Activated CD4-positive, alpha-beta T cell treated with anti-CD3 and anti-CD28 coated beads, Interleukin-2, Interleukin-6, amounts not matched to agents 100 ng/mL and 50 ng/mL, durations not matched to agents 16 hours and 8 hours (primary cell): ENCODE measurements at regions not wholly inside any gene's neighbourhood (a gene's known extent, or its start where the extent isn't known, plus 50 kb on each side); places are given as distances from the start of the nearest gene placed in this dataset.
"Not testable (repeated sequence)": the region's sequence is repeated elsewhere in the genome, so short reads cannot be mapped to it uniquely, and the experiment has no call there.

Experiments used
- DNase-seq: peaks from one replicate; pipeline ENCODE4 v3.0.0-alpha.2; 2020

- no peak for DNase-seq
Observed at GRCh38 chr4:122100508-122100907, 51.6 kb upstream of the BLTP1 start.

GRCh38 chr4:122099896-122100295 lies 52.2 kb upstream of the BLTP1 start:
- no peak for DNase-seq

- no peak for DNase-seq
Observed at GRCh38 chr4:122091836-122092405, 60.2 kb upstream of the BLTP1 start.

GRCh38 chr4:122091397-122091796 lies 60.7 kb upstream of the BLTP1 start:
- DNase-seq: no peak

GRCh38 chr4:122090989-122091388 lies 61.1 kb upstream of the BLTP1 start:
- no peak for DNase-seq

- no peak for DNase-seq
Observed at GRCh38 chr4:122086338-122087065, 65.6 kb upstream of the BLTP1 start.

GRCh38 chr4:122083989-122084388 lies 68.1 kb upstream of the BLTP1 start:
- DNase-seq: no peak

- DNase-seq: no peak
Observed at GRCh38 chr4:122083351-122083750, 68.8 kb upstream of the BLTP1 start.

- no peak for DNase-seq
Observed at GRCh38 chr4:122082661-122083060, 69.5 kb upstream of the BLTP1 start.

- DNase-seq: not testable (repeated sequence)
Observed at GRCh38 chr4:122077653-122078052, 74.5 kb upstream of the BLTP1 start.

- not testable (repeated sequence) for DNase-seq
Observed at GRCh38 chr4:122076835-122077234, 75.3 kb upstream of the BLTP1 start.

- no peak for DNase-seq
Observed at GRCh38 chr4:122073615-122074014, 78.5 kb upstream of the BLTP1 start.

GRCh38 chr4:122065915-122066314 lies 86.2 kb upstream of the BLTP1 start:
- DNase-seq: no peak

GRCh38 chr4:122065149-122065548 lies 87.0 kb upstream of the BLTP1 start:
- DNase-seq: no peak

GRCh38 chr4:122053186-122053585 lies 98.9 kb upstream of the BLTP1 start:
- DNase-seq: no peak

- DNase-seq: no peak
Observed at GRCh38 chr4:122052677-122053076, 99.5 kb upstream of the BLTP1 start.

GRCh38 chr4:122050841-122051240 lies 99.0 kb upstream of the TRPC3 start:
- DNase-seq: no peak

- no peak for DNase-seq
Observed at GRCh38 chr4:122047456-122048425, 95.9 kb upstream of the TRPC3 start.

GRCh38 chr4:122046255-122046654 lies 94.4 kb upstream of the TRPC3 start:
- no peak for DNase-seq

GRCh38 chr4:122045533-122045932 lies 93.7 kb upstream of the TRPC3 start:
- no peak for DNase-seq

GRCh38 chr4:122044501-122044900 lies 92.6 kb upstream of the TRPC3 start:
- no peak for DNase-seq

- DNase-seq: no peak
Observed at GRCh38 chr4:122041312-122041711, 89.5 kb upstream of the TRPC3 start.

- DNase-seq: no peak
Observed at GRCh38 chr4:122038896-122039295, 87.0 kb upstream of the TRPC3 start.

- no peak for DNase-seq
Observed at GRCh38 chr4:122034619-122035018, 82.8 kb upstream of the TRPC3 start.
